ENCODE measurements at regions not wholly inside any gene's neighbourhood (a gene's known extent, or its start where the extent isn't known, plus 50 kb on each side); places are given as distances from the start of the nearest gene placed in this dataset.

GRCh38 chr12:125583071-125583470, 517.8 kb downstream of the AACS start:
- no peak for DNase-seq

DNA sequence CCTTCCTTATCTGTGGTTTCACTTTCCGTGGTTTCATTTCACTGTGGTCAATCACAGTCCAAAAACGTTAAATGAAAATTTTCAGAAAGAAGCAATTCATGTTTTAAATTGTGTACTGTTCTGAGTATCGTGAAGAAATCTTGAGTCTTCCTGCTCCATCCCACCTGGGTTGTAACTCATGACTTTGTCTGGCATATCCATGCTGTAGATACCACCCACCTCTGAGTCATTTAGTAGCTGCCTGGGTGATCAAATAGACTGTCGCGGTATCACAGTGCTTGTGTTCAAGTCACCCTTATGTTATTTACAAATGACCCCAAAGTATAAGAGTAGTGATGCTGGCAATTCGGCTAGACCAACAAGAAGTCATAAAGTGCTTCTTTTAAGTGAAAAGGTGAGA, 521.2 kb downstream of the AACS start:
- DNase-seq, result no peak

- DNase-seq, result no peak
These were observed 528.0 kb downstream of the AACS start for GRCh38 chr12:125593269-125593668.

- no peak for DNase-seq
These were observed 539.7 kb downstream of the AACS start for GRCh38 chr12:125604976-125605375.

GRCh38 chr12:125606312-125606711, 541.1 kb downstream of the AACS start:
- no peak for DNase-seq

- no peak for DNase-seq
These were observed 545.1 kb downstream of the AACS start for GRCh38 chr12:125610292-125610691.

DNA sequence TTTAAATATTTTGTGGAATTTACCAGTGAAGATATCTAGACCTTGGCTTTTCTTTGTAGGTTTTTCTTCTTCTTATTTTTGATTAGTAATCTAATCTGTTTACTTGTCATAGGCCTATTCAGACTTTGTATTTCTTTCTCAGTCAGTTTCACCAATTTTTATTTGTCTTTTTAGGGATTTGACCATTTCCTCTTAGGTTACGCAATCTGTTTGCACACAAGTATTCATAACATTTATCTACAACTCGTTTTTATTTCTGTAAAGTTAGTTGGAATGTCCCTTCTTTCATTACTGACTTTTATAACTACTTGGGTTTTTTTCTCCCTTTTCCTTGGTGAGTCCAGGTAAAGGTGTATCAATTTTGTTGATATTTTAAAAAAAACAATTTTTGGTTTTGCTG, 545.7 kb downstream of the AACS start:
- no peak for DNase-seq

DNA sequence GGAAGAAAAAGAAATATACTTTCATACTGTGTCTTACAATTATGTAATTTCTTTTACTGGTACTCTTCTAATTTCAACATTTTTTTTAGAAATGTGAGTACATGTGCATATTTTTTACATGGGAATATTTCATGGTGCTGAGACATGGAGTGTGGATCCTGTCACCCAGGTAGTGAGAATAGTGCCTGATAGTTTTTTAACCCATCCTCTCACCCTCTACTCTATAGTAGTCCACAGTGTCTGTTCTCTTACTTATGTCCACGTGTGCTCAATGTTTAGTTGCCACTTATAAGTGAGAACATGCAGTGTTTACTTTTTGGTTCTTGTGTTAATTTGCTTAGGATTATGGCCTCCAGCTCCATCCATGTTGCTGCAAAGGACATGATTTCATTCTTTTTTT, 548.8 kb downstream of the AACS start:
- no peak for DNase-seq

DNA sequence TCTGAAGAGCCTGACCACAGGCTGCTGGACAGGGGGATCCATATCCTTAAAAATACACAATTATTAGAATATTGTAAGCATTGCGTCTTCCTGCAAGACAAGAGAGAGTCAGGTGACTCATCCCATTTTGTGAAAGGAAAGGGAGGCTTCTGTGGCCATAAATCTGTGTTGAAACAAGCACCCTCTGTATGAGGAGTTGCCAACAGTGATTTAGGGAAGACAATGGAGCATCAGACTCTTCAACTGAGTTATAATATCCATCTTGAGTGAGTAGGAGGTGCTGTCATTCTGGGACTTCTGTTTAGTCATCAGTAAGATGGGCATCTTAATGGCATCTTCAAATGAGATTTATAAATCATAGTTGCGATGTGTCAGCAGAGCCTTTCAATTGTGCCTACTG, 554.5 kb downstream of the AACS start:
- DNase-seq, result no peak

DNA sequence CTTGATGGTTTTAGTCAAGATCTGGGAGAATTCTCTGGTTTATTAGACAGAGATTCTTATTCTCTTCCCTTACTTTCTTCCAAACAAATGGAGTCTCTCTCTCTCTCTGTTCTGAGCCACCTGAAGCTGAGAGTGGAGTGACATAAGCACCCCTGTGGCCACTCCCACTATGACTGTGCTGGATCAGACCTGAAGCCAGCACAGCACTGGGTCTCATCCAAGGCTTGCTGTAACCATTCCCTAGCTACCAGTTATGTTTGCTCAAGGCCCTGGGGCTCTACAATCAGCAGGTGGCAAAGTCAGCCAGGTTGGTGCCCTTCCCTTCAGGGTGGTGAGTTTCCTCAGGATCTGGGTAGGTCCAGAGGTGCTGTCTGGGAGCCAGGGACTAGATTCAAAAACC, 568.5 kb downstream of the AACS start:
- no peak for DNase-seq

DNA sequence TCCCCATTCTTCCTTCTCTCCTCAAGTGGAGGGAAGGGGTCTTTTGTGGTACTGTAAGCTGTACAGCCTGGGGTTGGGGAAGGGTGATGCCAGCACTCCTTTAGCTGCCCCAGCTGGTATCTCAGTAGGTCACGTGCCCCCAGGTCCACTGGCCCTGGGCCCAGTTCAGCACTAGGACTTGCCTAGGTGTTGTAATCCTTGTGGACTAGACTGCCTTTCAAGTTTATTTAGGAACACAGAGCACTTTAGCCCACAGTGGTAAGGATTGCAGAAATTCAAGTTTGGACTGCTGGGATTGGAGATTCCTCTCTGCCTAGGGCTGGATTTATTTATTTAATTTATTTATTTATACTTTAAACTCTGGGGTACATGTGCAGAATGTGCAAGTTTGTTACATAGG, 569.6 kb downstream of the AACS start:
- DNase-seq, result no peak

GRCh38 chr12:125639826-125640225, 574.6 kb downstream of the AACS start:
- DNase-seq, result no peak

DNA sequence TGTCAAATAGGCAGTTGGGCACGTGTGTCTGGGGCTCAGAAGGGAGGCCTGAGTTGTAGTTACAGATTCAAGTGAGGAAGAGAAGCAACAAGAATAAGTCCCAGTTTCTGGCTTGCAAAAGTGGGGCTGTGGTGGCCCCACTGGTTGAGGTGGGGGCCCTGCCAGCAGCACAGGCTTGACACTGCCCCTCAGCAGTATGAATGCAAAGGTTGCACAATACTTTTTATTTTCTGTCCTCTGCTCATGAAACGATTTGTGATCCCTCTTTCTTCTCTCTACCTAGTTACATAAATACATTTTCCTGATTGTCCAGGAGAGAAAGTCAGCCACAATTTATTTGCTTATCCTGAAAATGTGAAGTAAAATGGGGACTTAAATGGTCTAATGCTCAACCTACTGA, 577.8 kb downstream of the AACS start:
- no peak for DNase-seq

DNA sequence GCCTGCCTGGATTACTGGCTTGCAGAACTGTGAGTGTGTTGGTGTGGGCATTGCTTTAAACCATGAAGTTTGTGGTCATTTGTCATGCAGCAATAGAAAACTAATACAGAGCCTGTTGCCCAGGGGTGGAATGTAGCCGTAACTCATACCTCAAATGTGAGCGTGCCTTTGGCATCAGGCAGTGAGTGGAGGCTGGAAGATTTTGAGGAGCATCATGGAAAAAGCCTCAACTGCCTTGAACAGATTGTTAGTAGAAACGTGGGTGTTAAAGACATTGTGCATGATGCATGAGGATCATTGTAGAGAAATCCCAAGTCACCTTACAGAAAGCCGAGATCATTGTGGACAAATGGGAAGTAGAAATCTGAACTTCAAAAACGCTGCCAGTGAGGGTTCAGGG, 580.5 kb downstream of the AACS start:
- DNase-seq, result no peak

DNA sequence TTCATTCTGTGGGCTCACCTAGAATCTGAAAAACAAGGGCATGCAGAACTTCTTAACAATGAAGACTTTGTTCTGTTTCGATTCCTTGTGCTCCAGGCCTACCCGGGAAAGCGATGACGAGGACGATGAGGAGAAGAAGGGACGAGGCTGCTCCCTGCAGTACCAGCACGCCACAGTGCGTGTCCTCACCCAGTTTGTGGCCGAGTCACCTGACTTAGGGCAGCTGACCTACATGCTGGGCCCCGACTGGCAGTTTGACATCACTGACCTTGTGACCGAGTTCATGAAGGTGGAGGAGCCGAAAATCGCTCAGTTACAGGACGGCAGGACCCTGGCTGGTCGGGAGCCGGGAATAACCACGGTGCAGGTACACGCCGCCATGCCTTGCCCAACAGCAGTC, 585.4 kb downstream of the AACS start:
- DNase-seq, result no peak

GRCh38 chr12:125651625-125652024, 586.4 kb downstream of the AACS start:
- no peak for DNase-seq

GRCh38 chr12:125652681-125653080, 587.4 kb downstream of the AACS start:
- no peak for DNase-seq

- DNase-seq, result no peak
These were observed 592.4 kb downstream of the AACS start for GRCh38 chr12:125657681-125658080.

GRCh38 chr12:125674554-125675338, 609.5 kb downstream of the AACS start:
- DNase-seq, result no peak

DNA sequence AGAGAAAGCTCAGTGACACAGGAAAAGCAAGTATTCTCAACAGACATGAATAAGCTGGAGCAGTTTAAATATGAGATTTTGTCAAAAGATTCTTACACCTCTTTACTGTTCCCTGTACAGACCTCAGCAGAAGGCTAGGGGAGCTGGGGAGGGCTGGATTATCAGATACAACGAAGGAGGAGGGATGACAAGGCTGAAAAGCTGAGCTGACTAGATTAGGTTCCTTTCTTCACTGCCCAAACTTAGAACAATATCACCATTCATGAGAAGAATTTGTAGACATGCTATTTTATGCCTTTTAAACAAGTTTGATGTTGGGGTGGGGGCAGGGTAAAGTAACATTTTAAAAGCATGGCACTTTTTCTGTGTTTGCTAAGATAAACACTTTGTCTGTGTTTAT, 611.1 kb downstream of the AACS start:
- no peak for DNase-seq

DNA sequence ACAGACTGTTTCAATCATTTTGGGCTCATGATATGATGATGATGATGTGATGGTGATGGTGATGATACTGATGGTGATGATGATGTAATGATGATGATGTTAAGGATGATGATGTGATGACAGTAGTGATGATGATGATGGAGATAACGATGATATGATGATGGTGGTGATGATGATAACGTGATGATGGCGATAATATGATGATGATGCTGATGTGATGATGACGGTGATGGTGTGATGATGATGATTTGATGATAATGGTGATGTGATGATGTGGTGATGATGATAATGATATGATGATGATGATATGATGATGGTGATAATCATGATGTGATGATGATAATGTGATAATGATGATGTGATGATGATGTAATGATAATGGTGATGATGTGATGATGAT, 612.6 kb downstream of the AACS start:
- DNase-seq, result no peak

DNA sequence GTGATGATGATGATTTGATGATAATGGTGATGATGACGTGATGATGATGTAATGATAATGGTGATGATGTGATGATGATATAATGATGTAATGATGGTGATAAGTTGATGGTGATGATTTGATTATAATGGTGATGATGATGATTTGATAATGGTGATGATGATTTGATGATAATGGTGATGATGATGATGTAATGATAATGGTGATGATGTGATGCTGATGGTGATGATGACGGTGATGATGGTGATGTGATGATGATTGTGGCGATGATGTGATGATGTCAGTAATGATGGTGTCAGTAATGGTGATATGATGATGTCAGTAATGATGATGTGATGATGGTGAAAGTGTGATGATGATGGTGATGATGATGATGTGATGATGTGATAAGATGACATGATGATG, 613.4 kb downstream of the AACS start:
- DNase-seq, result no peak

GRCh38 chr12:125683748-125684381, 618.6 kb downstream of the AACS start:
- peak; percentile 22 for DNase-seq

DNA sequence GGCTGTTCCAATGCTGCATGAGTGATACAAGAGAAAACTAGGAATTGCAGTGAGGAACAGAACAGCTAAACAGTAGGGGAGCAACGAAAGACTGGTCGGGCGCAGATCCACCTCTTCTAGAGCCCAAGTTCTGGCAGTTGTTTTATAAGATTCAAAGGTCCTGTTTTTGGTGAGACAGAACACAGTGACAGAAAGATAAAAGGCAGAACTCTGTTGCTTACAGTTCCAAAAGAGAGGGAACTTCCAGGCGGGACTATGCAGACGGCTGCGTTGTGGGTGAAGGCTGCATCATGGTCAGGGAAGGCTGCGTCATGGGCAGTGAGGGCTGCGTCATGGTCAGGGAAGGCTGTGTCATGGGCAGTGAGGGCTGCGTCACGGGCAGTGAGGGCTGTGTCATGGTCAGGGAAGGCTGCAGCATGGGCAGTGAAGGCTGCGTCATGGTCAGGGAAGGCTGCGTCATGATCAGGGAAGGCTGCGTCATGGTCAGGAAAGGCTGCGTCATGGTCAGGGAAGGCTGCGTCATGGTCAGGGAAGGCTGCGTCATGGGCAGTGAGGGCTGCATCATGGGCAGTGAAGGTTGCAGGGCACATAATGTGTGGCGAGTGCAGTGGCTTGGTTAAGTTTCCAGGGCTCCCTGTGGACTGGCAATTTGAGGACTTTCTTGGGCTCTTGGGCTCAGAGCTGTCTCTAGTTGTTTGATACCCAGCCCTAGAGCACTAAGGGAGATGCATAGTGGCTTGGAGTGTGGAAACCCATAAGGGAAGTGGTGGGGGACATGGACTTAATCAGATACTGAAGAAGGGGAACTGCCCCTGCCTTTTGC, 619.9 kb downstream of the AACS start:
- no peak for DNase-seq

All from NCI-H1048 (cell line).